Common myeloid progenitor, CD34-positive (primary cell): ENCODE measurements at regions not wholly inside any gene's neighbourhood (a gene's known extent, or its start where the extent isn't known, plus 50 kb on each side); places are given as distances from the start of the nearest gene placed in this dataset.
A peak's percentile ranks its signal among the peaks of the same experiment; 100 is the strongest.

ENCODE experiments used
- CTCF ChIA-PET: fragments of 350-600 bp; sonication (Branson Sonifier 250); formaldehyde crosslinking; loops from one replicate; lab custom pipeline; 2021; ENCODE audit warnings: antibody characterized with exemption; lab: Charles Lee
- POLR2A ChIA-PET: fragments of 350-600 bp; sonication (Branson Sonifier 250); formaldehyde crosslinking; loops from one replicate; lab custom pipeline; 2021; ENCODE audit warnings: antibody characterized with exemption; lab: Charles Lee
- DNase-seq, 3 donors: peaks; one replicate each; pipeline versions ENCODE4 v3.0.0 to v3.0.0-alpha.2; 2013
- H3K27ac ChIP-seq, 2 experiments: 1 replicate in 1 of 2; 2 replicates in 1 of 2; pipeline ENCODE4 v1.7.0; 2013; ENCODE audit warnings: inconsistent platforms in 2 of 2, low read length in 2 of 2, mild to moderate bottlenecking in 2 of 2, low read depth in 1 of 2, moderate library complexity in 1 of 2; ENCODE audit not compliant: severe bottlenecking in 2 of 2, insufficient read depth in 1 of 2, poor library complexity in 1 of 2
- H3K27me3 ChIP-seq, 5 experiments: replicated peaks in 2 of 5; 1 replicate in 3 of 5; 2 replicates in 2 of 5; pipeline versions ENCODE4 v1.6.1 to v1.7.0; 2013; ENCODE audit warnings: low read length in 4 of 5, mild to moderate bottlenecking in 2 of 5, moderate library complexity in 2 of 5, inconsistent platforms in 1 of 5; ENCODE audit not compliant: insufficient read depth in 5 of 5, control insufficient read depth in 4 of 5
- H3K36me3 ChIP-seq, 4 experiments: 1 replicate in 2 of 4; 2 replicates in 2 of 4; pipeline versions ENCODE4 v1.6.1 to v1.7.0; 2013; ENCODE audit warnings: low read length in 3 of 4, control low read depth in 1 of 4, mild to moderate bottlenecking in 1 of 4; ENCODE audit not compliant: control insufficient read depth in 4 of 4, insufficient read depth in 4 of 4
- H3K4me1 ChIP-seq, 4 experiments: 1 replicate in 3 of 4; 2 replicates in 1 of 4; pipeline versions ENCODE4 v1.6.1 to v1.7.1; 2013; ENCODE audit warnings: low read length in 3 of 4, mild to moderate bottlenecking in 3 of 4, control low read depth in 1 of 4, inconsistent platforms in 1 of 4, moderate library complexity in 1 of 4; ENCODE audit not compliant: control insufficient read depth in 4 of 4, insufficient read depth in 4 of 4; ENCODE audit errors: control extremely low read depth in 1 of 4
- H3K4me3 ChIP-seq, 7 experiments: 1 replicate in 4 of 7; 2 replicates in 3 of 7; pipeline versions ENCODE4 v1.5.1 to v1.7.0; 2013; ENCODE audit warnings: mild to moderate bottlenecking in 7 of 7, low read length in 6 of 7, moderate library complexity in 6 of 7, inconsistent platforms in 2 of 7, low read depth in 2 of 7, control low read depth in 1 of 7; ENCODE audit not compliant: insufficient read depth in 4 of 7, control insufficient read depth in 1 of 7; ENCODE audit errors: extremely low read depth in 1 of 7
- H3K9me3 ChIP-seq, 5 experiments: 1 replicate in 4 of 5; 2 replicates in 1 of 5; pipeline versions ENCODE4 v1.6.1 to v1.7.1; 2013; ENCODE audit warnings: low read length in 4 of 5, mild to moderate bottlenecking in 2 of 5, inconsistent platforms in 1 of 5, low read depth in 1 of 5, moderate library complexity in 1 of 5; ENCODE audit not compliant: control insufficient read depth in 4 of 5, insufficient read depth in 2 of 5; ENCODE audit errors: control extremely low read depth in 1 of 5
- whole genome bisulfite sequencing: methylation state at CpG from one replicate; pipeline ENCODE4 v1.1.5; 2013; ENCODE audit not compliant: insufficient coverage; 5-methylcytosine and 5-hydroxymethylcytosine counted together

DNA sequence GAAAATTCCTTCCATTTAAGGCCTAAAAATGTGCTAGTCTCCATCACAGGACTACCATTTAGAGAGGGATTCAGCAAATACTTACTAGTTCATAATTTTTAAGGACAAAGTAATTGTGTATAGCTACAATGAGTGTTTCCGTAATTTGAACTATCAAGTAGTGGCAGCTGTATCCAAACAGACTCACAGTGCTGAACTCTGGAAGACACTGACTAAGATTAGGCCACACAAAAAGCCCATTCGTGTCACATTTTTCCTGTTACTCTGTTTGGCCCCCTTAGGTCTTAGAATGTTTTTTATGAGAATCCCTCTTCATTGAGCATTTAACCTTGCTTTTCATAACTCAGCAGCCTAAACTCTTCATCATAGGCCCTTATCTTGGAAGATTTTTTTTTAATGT lies 731.2 kb upstream of the PCDH9 start:
- POLR2A ChIA-PET, result no interaction called here
- 100% methylated on average over 1 of the region's 2 CpGs for WGBS
- DNase-seq, result no peak

DNA sequence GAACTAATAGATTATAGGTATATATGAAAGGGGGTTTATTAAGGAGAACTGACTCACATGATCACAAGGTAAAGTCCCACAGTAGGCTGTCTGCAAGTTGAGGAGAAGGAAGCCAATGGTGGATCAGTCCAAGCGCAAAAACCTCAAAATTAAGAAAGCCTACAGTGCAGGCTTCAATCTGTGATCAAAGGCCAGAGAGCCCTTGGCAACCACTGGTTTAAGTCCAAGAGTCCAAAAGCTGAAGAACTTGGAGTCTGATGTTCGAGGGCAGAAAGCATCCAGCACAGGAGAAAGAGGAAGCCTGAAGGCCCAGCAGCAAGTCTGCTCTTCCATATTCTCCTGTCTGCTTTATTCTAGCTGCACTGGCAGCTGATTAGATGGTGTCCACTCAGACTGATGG lies 721.3 kb upstream of the PCDH9 start:
- POLR2A ChIA-PET, result no interaction called here
- WGBS, result 92% methylated on average over 2 of the region's 2 CpGs

More for the DNA sequence above, 731.2 kb upstream of the PCDH9 start:
- Histone ChIP-seq H3K36me3 (no peaks in the 10 kb centered on the region), H3K27me3 (no peaks in the 10 kb centered on the region), H3K9me3 (no peaks in the 10 kb centered on the region), H3K4me3 (no peak overlapping the region), H3K27ac (no peak overlapping the region), H3K4me1 (no peaks in the 10 kb centered on the region)
- CTCF ChIA-PET, result no interaction called here

DNA sequence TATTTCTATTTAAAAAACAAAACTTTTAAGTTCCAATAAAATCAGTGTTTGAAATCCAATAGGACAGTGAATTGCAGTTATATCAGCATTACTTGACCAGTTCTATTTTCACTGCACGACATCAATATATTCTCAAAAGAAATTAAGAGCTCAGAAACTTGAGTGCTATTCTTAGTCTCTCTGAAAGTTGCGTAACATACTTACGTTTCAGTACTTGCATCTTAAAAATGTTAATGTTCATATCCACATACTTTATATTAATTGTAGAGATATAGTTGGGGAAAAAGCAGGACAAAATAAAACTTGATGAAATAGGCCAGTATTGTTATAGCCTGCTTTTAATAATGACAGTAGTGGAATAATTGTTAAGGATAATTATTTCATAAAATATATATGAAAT lies 720.5 kb upstream of the PCDH9 start:
- no peak overlapping the region for H3K4me3 ChIP-seq

More for the DNA sequence above, 721.3 kb upstream of the PCDH9 start:
- H3K27me3 ChIP-seq, result no peaks in the 10 kb centered on the region
- H3K27ac ChIP-seq, result no peak overlapping the region
- no peak overlapping the region for H3K4me3 ChIP-seq
- peaks cover 0 to 2% (median 0%) of the 10 kb centered on the region in 5 experiments for H3K9me3 ChIP-seq
- no peak for DNase-seq
- no peaks in the 10 kb centered on the region for H3K36me3 ChIP-seq
- H3K4me1 ChIP-seq, result peaks cover 0 to 8% (median 0%) of the 10 kb centered on the region in 4 experiments
- CTCF ChIA-PET, result interaction anchor here (1.4 kb wide), 1 partner anchor 14 kb away, joined by 4 read pairs; no protein-coding TSS in a partner anchor

DNA sequence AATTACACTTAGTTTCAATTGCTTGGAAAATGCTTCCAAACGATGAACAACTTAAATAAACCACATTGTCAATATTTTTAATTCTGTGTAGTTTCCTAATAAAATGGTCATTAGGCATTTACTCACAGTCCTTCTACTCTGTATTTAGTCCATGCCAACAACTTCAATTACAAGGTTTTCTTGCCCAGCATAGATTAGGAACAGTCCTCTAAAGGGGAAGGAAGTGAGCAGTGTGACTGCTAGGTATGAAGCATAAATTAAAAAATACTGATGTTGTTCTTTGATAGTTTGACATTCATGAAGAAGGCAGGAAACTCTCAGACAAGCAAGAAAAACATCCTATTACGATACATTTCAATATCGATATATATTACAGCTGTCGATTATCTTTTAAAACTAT lies 716.0 kb upstream of the PCDH9 start:
- H3K27me3 ChIP-seq, result no peaks in the 10 kb centered on the region
- H3K4me1 ChIP-seq, result peaks cover 4 to 23% (median 5%) of the 10 kb centered on the region in 4 experiments
- ChIA-PET POLR2A (no interaction called here), CTCF (no interaction called here)
- DNase-seq, result peak; percentile 17 to 82 (median 66)
- no peaks in the 10 kb centered on the region for H3K36me3 ChIP-seq
- no CpG with 5 or more reads among the region's 4 CpGs for WGBS
- H3K4me3 ChIP-seq, result peak overlapping the region in 3 of 7 experiments; percentile 15 to 49 (median 38)
- H3K27ac ChIP-seq, result peak overlapping the region; percentile 27 to 36
- no peaks in the 10 kb centered on the region for H3K9me3 ChIP-seq

More for the DNA sequence above, 720.5 kb upstream of the PCDH9 start:
- Histone ChIP-seq H3K4me1 (peaks cover 4 to 16% (median 5%) of the 10 kb centered on the region in 4 experiments), H3K27ac (no peak overlapping the region), H3K27me3 (no peaks in the 10 kb centered on the region), H3K36me3 (no peaks in the 10 kb centered on the region), H3K9me3 (no peaks in the 10 kb centered on the region)
- ChIA-PET CTCF (interaction anchor here (1.4 kb wide), 1 partner anchor 14 kb away, joined by 4 read pairs; no protein-coding TSS in a partner anchor), POLR2A (no interaction called here)
- 100% methylated on average over 1 of the region's 3 CpGs for WGBS
- no peak for DNase-seq

DNA sequence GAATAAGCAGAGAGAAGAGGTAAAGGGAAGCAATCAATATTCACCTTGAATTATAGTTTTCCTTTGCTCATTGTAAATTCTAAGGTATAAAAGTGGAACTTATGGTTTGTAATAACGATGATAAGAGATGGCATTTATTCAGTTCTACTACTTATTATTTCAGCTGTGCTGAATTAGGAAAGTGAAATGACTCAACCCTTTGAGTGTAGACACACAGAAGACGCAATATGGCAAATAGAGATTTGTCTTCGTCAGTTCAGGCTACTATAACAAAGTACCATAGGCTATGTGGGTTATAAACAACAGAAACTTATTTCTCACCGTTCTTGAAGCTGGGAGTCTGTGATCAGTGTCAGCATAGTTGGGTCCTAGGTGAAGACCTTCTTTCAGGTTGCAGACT lies 713.0 kb upstream of the PCDH9 start:
- Histone ChIP-seq H3K27ac (no peak overlapping the region), H3K4me1 (peaks cover 4 to 23% (median 5%) of the 10 kb centered on the region in 4 experiments), H3K9me3 (no peaks in the 10 kb centered on the region), H3K27me3 (no peaks in the 10 kb centered on the region), H3K4me3 (no peak overlapping the region), H3K36me3 (no peaks in the 10 kb centered on the region)
- ChIA-PET CTCF (no interaction called here), POLR2A (no interaction called here)
- no peak for DNase-seq
- WGBS, result 95% methylated on average over 2 of the region's 4 CpGs

DNA sequence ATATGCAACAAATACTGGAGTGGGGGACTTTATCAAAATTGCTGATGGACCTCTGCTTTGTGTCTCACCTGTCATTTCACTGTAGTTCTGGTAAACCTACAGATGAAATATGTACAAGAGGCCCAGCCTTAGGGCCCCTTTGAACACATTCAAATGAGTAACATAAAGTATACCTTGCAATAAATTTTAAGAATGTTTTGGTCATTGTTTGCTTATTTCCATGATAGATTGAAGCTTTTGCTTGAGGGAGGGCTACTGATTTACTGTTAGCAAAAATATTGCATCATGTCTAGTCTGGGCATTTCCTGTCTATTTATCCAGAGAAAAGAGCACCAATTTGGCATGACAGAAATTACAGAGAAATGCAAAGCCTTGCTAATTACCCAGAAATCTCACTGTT lies 705.5 kb upstream of the PCDH9 start:
- ChIA-PET POLR2A (no interaction called here), CTCF (no interaction called here)
- Histone ChIP-seq H3K4me1 (no peaks in the 10 kb centered on the region), H3K36me3 (no peaks in the 10 kb centered on the region), H3K4me3 (no peak overlapping the region), H3K27ac (no peak overlapping the region), H3K9me3 (no peaks in the 10 kb centered on the region), H3K27me3 (no peaks in the 10 kb centered on the region)
- DNase-seq, result no peak

DNA sequence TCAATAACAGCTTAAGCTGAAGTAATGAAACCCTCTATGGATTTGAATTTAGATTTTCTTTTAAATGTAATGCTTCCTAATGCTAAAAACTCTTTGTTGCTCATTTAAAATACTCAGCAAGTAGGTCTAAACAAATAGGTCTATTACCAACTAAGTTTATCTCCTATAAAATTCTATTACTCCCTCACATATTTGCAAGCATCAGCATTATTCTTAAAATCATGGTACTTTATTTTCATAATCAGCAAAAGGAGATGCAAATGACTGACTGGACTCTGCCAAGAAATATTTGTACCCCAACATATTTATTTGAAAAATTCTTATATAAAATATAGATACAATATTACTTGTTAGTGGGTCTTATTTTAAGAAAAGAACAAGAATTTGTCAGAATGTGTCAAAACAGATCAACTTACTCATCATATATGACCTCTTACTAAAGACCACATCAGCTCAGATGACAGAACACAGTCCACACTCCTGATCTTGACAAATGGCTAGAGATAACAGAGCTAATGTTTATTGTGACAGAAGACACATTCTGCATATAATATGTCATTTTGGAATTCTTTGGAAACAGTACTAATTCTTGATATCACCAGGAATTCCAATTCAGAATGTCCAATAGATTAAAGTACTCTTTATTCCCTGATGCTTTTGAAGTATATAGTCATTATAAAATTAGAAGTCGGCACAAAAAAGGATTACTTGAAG lies 704.6 kb upstream of the PCDH9 start:
- Histone ChIP-seq H3K27me3 (no peaks in the 10 kb centered on the region), H3K27ac (no peak overlapping the region), H3K9me3 (no peaks in the 10 kb centered on the region), H3K36me3 (no peaks in the 10 kb centered on the region), H3K4me1 (no peaks in the 10 kb centered on the region), H3K4me3 (no peak overlapping the region)
- POLR2A ChIA-PET, result no interaction called here
- WGBS, result no CpG with 5 or more reads among the region's 1 CpG
- DNase-seq, result no peak
- CTCF ChIA-PET, result no interaction called here
